ENCODE measurements at regions not wholly inside any gene's neighbourhood (a gene's known extent, or its start where the extent isn't known, plus 50 kb on each side); places are given as distances from the start of the nearest gene placed in this dataset.
A peak's percentile ranks its signal among the peaks of the same experiment; 100 is the strongest.

DNA sequence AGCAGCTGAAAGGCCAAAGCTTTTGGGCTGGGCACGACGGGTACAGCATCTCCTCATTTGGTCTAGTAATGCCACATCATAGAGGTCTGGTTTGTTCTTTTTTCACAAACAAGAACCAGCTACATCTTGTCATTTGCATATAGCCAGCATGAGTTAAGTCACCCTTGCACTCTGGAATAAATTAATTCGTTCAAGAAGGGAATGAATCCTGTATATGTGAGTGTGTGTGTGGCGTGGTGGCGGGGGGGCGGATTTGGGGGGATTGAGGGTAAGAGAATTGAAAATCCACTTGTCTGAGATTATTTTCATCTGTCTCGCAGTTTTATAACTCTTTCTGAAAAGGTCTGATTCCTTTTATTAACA is 380.0 kb upstream of the CAMK1G start:
- Histone ChIP-seq H3K27ac (no peak overlapping the region), H3K4me3 (no peak overlapping the region), H3K9me3 (replicated peaks) (no peaks in the 10 kb centered on the region), H3K4me1 (replicated peaks) (peaks cover 10% of the 10 kb centered on the region), H3K27me3 (replicated peaks) (0 out of 2 replicates have a peak, but pooled peaks cover 3% of the 10 kb centered on the region), H3K36me3 (no peaks in the 10 kb centered on the region)
- no peak for DNase-seq (ENCODE audit: low read depth in 1 of 2, low spot score in 2 of 2)

DNA sequence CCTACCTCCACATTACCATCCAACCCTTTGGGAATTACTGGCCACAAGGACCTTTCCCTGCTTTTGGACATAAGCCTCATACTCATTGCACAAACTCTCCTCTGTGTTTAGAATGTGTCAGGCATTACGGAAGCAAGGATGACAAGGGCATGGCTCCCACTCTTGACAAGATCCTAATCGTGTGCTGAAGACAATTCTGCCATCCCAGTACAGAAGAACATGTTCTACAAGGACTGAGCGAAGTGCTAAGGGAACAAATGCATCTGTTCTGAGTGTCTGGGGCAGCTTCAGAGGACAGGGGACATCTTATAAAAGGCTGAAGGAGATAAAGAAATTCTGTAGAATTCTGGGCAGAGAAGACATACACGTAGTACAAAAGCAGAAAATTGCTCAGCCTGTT is 378.5 kb upstream of the CAMK1G start:
- H3K27ac ChIP-seq = no peak overlapping the region
- H3K27me3 ChIP-seq (replicated peaks) = 0 out of 2 replicates have a peak, but pooled peaks cover 6% of the 10 kb centered on the region
- no peak for DNase-seq (ENCODE audit: low read depth in 1 of 2, low spot score in 2 of 2)
- no peak overlapping the region for H3K4me3 ChIP-seq
- H3K4me1 ChIP-seq (replicated peaks) = peaks cover 10% of the 10 kb centered on the region
- no peaks in the 10 kb centered on the region for H3K36me3 ChIP-seq
- no peaks in the 10 kb centered on the region for H3K9me3 ChIP-seq (replicated peaks)

DNA sequence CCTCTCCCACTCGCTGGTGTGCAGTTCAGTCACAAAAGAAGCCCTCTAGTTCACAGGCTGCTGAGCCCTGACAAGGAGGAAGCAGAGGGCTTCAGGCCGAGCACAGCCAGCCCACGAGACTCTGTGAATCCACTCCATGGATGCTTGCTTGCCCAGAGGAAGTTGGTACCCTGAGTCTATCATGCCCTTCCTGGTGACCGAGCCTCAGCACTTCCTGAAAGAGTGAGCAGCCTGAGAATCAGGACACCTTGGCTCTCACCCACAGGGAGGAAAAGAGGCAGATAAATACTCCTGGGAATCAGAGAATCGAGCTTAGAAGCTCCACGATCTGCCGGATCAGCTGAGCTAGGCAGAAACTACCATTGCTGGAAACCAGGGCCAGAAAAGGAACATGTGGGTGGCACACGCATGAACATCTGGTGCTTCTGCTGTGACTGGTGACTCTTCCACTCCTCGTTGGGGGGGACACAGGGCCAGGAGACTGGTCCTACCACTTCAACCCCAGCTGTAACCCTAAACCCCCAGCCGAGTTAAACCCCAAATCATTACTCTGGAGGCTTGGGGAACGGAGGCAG is 376.3 kb upstream of the CAMK1G start:
- Histone ChIP-seq H3K27ac (no peak overlapping the region), H3K4me3 (no peak overlapping the region), H3K9me3 (replicated peaks) (no peaks in the 10 kb centered on the region), H3K4me1 (replicated peaks) (peaks cover 10% of the 10 kb centered on the region), H3K36me3 (no peaks in the 10 kb centered on the region), H3K27me3 (replicated peaks) (peaks cover 6% of the 10 kb centered on the region; the same call in 1 of the 2 replicates)
- no peak for DNase-seq (ENCODE audit: low read depth in 1 of 2, low spot score in 2 of 2)

DNA sequence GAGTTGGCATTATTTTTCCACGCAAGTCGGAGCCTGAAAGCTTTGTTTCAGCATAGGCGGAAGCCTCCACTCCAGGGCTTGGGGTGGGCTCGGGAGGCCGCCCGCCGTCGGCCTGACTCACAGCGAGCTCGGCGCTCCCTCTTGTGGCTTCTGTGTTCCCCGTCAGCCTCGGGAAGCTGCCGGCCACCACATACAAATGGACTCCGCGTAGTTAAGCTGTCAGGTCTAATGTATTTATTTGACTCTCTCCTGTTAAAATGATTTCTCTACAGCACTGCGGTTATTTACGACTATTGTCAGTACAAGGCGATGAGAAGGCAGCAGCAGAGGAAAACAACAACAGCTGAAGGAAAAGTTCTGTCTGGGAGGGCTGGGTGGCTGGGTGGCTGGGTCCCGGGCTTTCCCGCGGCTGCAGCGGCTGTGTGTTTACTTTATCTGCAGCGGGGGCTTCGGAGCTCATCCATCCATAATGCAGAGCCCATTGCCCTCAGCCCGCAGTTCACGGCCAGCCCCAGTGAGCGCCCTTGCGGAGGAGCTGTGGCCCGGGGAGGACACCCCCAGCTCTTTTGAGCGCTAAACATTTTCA is 375.7 kb upstream of the CAMK1G start:
- Histone ChIP-seq H3K4me3 (no peak overlapping the region), H3K36me3 (no peaks in the 10 kb centered on the region), H3K4me1 (replicated peaks) (peaks cover 10% of the 10 kb centered on the region), H3K27ac (no peak overlapping the region), H3K9me3 (replicated peaks) (no peaks in the 10 kb centered on the region), H3K27me3 (replicated peaks) (peaks cover 6% of the 10 kb centered on the region; the same call in 1 of the 2 replicates)
- peak; percentile 48 to 68 for DNase-seq (ENCODE audit: low read depth in 1 of 2, low spot score in 2 of 2)

DNA sequence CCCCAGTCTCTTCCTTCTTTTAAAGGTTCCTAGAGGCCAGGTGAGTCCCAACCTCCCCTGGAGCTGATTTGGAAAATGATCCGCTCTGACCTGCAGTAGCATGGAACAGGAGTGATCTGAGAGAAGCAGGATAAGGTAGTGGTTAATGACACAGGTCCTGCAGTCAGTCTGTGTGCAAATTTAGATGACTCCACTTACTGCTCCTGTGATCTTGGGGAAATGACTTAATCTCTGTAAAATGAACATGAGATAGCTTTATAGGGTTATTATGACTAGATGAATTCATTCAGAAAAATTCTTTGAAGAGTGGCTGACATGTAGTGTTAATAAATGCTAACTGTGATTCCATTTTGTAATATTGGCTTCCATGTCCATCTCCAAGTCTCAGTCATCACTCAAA is 374.9 kb upstream of the CAMK1G start:
- Histone ChIP-seq H3K4me3 (no peak overlapping the region), H3K36me3 (no peaks in the 10 kb centered on the region), H3K9me3 (replicated peaks) (no peaks in the 10 kb centered on the region), H3K27ac (no peak overlapping the region), H3K4me1 (replicated peaks) (peaks cover 10% of the 10 kb centered on the region), H3K27me3 (replicated peaks) (peaks cover 6% of the 10 kb centered on the region; the same call in 1 of the 2 replicates)
- no peak for DNase-seq (ENCODE audit: low read depth in 1 of 2, low spot score in 2 of 2)

DNA sequence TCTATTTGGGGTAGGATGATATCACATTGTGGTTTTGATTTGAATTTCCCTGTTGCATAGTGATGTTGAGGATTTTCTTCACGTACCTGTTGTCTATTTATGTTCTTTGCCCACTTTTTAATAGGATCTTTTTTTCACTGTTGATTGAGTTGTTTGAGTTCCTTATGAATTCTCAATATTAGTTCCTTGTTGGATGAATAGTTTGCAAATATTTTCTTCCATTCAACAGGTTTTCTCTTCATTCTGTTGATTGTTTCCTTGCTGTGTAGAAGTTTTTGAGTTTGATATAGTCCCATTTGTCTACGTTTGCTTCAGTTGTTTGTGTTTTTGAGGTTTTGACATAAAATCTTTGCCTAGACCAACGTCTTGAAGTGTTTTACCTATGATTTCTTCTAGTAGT is 369.5 kb upstream of the CAMK1G start:
- Histone ChIP-seq H3K27me3 (replicated peaks) (peaks cover 3% of the 10 kb centered on the region; the same call in 1 of the 2 replicates), H3K9me3 (replicated peaks) (no peaks in the 10 kb centered on the region), H3K36me3 (no peaks in the 10 kb centered on the region), H3K4me1 (replicated peaks) (no peaks in the 10 kb centered on the region), H3K27ac (no peak overlapping the region), H3K4me3 (no peak overlapping the region)
- DNase-seq (ENCODE audit: low read depth in 1 of 2, low spot score in 2 of 2) = no peak

DNA sequence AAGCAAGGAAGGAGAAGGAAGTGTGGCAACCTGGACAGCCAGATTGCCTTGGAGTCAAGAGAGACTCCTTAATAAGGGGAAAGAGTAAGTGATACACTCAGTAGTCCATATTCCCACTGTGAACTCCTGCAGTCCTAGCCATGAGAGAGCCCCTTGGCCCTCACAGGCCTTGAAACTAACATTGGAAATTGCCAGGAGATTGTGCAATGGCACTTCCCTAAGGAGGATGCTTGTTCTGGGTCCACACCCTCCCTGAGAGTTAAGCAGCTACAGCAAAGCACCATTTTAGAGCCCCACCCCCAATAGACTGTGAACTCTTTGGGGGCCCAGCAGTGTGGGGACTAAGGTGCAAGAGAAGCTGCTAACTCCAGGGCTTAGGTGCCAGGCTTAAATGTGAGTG is 367.7 kb upstream of the CAMK1G start:
- no peak overlapping the region for H3K27ac ChIP-seq

DNA sequence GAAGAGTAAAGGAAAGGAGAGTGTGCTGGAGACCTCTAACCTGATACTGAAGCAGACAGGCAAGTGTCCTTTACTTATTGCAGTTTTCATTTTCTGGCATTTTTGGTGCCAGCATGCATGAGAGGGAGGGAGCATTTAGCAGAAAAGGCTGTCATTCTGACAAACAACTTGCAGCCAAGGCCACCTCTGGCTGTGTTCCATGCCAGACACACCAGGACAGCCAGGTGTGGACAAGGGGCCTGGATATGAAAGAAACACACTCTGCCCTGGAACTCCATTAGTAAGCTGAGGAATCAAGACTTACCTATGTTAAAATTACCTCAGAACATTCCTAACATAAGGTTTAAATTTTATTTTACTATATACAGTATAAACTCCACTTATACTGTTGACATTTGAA is 365.4 kb upstream of the CAMK1G start:
- Histone ChIP-seq H3K4me1 (replicated peaks) (no peaks in the 10 kb centered on the region), H3K4me3 (no peak overlapping the region), H3K9me3 (replicated peaks) (no peaks in the 10 kb centered on the region), H3K27me3 (replicated peaks) (no peaks in the 10 kb centered on the region), H3K27ac (no peak overlapping the region), H3K36me3 (no peaks in the 10 kb centered on the region)
- no peak for DNase-seq (ENCODE audit: low read depth in 1 of 2, low spot score in 2 of 2)

More for the DNA sequence above, 367.7 kb upstream of the CAMK1G start:
- Histone ChIP-seq H3K4me3 (no peak overlapping the region), H3K27me3 (replicated peaks) (no peaks in the 10 kb centered on the region; the same call in 1 of the 2 replicates), H3K4me1 (replicated peaks) (no peaks in the 10 kb centered on the region), H3K36me3 (no peaks in the 10 kb centered on the region), H3K9me3 (replicated peaks) (no peaks in the 10 kb centered on the region)
- no peak for DNase-seq (ENCODE audit: low read depth in 1 of 2, low spot score in 2 of 2)

DNA sequence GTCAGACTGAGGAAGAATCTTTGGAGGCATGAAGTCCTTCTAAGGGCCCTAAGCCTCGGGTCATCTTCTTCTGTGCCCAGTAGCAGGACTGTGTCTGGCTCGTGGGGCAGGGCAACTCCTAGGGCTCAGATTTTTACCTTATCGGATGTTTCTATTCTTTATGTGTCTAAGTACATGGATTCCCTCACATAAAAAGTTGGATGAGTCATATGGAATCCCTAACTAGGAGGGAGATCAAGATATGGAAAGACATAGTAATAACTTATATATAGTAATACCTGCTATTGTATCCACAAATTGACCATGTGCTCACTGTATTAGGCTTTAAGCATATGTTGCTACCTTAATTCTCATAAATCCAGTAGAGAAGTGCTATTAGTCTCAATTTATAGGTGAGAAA is 364.5 kb upstream of the CAMK1G start:
- Histone ChIP-seq H3K36me3 (no peaks in the 10 kb centered on the region), H3K27me3 (replicated peaks) (no peaks in the 10 kb centered on the region), H3K4me3 (no peak overlapping the region), H3K9me3 (replicated peaks) (no peaks in the 10 kb centered on the region), H3K4me1 (replicated peaks) (no peaks in the 10 kb centered on the region), H3K27ac (no peak overlapping the region)
- DNase-seq (ENCODE audit: low read depth in 1 of 2, low spot score in 2 of 2) = no peak

DNA sequence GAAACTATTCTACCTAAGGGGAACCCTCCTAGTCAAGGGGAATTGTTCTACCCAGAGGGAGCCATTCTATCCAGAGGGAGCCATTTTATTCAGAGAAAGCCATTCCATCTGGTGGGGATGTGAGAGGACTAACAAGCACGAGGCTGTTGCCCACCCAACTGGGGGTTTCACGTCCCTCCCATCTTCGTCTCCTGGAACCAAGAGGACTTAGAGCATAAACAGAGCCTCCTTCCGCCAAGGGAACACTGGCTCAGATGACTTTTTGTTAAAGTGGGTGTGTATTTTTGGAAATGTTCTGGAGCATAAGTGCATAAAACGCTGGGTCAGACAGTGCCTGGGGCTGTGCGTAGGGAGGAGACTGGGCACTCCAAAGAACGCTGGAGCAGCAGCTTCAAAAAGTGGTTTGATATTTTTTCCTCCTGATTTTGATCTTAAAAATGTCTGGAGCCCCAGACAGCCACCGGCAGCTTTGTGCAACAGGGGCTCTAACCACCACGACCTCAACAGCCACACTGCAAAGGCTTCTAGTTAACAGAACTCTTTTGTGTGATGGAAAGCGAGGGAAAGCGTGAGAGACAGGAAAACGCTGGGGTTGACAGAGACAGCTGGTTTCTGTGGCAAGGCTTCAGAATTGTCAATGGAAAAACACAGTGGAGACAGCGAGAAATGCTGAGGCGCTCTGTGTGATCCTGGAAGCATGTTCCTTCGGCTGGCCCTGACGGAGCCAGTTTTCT is 363.6 kb upstream of the CAMK1G start:
- Histone ChIP-seq H3K27ac (no peak overlapping the region), H3K4me1 (replicated peaks) (no peaks in the 10 kb centered on the region), H3K36me3 (no peaks in the 10 kb centered on the region), H3K9me3 (replicated peaks) (no peaks in the 10 kb centered on the region), H3K4me3 (no peak overlapping the region), H3K27me3 (replicated peaks) (0 out of 2 replicates have a peak, but pooled peaks cover 1% of the 10 kb centered on the region)
- DNase-seq (ENCODE audit: low read depth in 1 of 2, low spot score in 2 of 2) = no peak

DNA sequence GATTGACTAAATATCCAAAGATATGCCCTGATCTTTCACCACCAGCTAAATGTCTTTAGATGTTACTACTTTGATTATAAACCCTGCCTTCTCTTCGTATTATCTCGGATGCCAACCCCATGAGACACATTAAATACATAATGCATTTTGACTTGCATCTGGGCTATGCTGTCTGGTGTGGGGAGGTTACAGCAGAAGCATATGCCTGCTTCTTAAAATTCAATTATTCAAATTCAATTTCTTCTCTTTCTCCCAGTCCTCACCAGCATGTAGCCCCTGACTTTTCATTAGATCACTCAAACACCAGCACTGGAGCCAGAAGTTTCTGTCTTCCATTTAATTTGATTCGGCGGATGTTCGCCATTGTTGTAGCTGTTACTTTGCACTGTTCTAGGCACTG is 360.7 kb upstream of the CAMK1G start:
- Histone ChIP-seq H3K27ac (no peak overlapping the region), H3K9me3 (replicated peaks) (no peaks in the 10 kb centered on the region), H3K4me3 (no peak overlapping the region), H3K36me3 (no peaks in the 10 kb centered on the region), H3K4me1 (replicated peaks) (no peaks in the 10 kb centered on the region), H3K27me3 (replicated peaks) (0 out of 2 replicates have a peak, but pooled peaks cover 3% of the 10 kb centered on the region)
- no peak for DNase-seq (ENCODE audit: low read depth in 1 of 2, low spot score in 2 of 2)

DNA sequence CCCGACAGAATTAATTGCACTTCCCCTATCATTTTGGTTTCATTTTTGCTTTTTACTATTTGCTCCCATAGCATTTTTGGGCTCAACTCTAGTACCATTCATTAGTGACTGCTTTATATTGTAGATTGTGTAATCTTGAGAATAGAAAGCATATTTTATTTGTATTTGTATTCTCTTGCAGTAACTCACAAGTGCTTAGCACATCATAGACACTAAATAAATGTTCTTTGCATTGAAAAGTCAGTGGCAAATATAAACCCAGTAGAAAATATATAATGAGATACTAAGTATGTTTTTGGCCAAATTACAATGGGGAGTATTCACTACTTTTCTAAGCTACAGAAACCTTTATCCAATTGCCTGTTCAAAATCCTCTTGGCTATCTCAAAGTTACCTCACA is 359.7 kb upstream of the CAMK1G start:
- Histone ChIP-seq H3K9me3 (replicated peaks) (no peaks in the 10 kb centered on the region), H3K4me1 (replicated peaks) (no peaks in the 10 kb centered on the region), H3K4me3 (no peak overlapping the region), H3K36me3 (no peaks in the 10 kb centered on the region), H3K27me3 (replicated peaks) (0 out of 2 replicates have a peak, but pooled peaks cover 3% of the 10 kb centered on the region), H3K27ac (no peak overlapping the region)
- no peak for DNase-seq (ENCODE audit: low read depth in 1 of 2, low spot score in 2 of 2)

DNA sequence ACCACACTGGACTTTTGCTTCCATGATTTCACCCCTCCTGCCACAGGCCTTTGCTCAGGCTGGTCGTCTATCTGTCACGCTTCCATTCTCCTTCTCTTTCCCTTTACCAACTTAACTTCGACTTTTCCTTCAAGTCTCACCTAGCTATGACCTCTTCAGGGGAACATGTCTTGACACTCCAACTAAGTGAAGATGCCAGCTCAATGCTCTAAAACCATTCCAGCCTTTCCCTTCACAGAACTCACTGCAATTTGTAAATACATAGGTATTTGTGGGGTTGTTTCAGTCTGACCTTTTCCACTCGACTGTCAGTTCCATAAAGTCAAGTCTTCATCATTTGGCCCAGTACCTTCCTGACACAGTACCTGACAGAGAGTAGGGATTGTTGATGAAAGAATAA is 358.6 kb upstream of the CAMK1G start:
- Histone ChIP-seq H3K36me3 (no peaks in the 10 kb centered on the region), H3K9me3 (replicated peaks) (no peaks in the 10 kb centered on the region), H3K27me3 (replicated peaks) (0 out of 2 replicates have a peak, but pooled peaks cover 3% of the 10 kb centered on the region), H3K4me3 (no peak overlapping the region), H3K4me1 (replicated peaks) (no peaks in the 10 kb centered on the region), H3K27ac (no peak overlapping the region)
- DNase-seq (ENCODE audit: low read depth in 1 of 2, low spot score in 2 of 2) = no peak

DNA sequence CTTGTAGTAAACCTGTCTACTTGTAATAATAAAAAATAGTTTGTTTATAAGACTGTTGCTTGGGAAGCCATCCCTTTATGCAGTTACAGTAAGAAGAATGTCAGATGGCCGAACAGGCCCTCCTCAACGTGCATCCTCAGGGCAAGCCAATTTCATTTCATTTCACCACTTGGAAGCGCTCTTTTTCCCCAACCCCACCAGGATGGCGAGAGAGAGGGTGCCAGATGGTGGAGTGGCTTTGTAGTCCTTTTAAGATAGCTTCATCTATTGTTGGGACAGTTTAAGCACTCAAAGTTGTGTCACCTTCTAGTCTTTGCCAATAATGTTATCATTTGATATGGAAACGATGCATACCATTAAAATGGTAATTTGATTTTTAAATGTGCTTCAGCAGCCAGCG is 356.3 kb upstream of the CAMK1G start:
- Histone ChIP-seq H3K36me3 (no peaks in the 10 kb centered on the region), H3K27me3 (replicated peaks) (0 out of 2 replicates have a peak, but pooled peaks cover 3% of the 10 kb centered on the region), H3K9me3 (replicated peaks) (0 out of 2 replicates have a peak, but pooled peaks cover 3% of the 10 kb centered on the region), H3K4me1 (replicated peaks) (no peaks in the 10 kb centered on the region), H3K4me3 (no peak overlapping the region), H3K27ac (no peak overlapping the region)
- no peak for DNase-seq (ENCODE audit: low read depth in 1 of 2, low spot score in 2 of 2)

All from SJSA1 (cell line).